OCI-LY7 (cell line): ENCODE measurements at regions not wholly inside any gene's neighbourhood (a gene's known extent, or its start where the extent isn't known, plus 50 kb on each side); places are given as distances from the start of the nearest gene placed in this dataset.

Experiments
- CTCF ChIP-seq: fragments of 200-600 bp; sonication (generic); conservative IDR thresholded peaks from 2 replicates; pipeline ENCODE4 v1.5.1; 2014; ENCODE audit warnings: mild to moderate bottlenecking, antibody characterized with exemption, low read length, moderate library complexity, mixed read lengths
- EZH2phosphoT487 ChIP-seq: fragments of 200-600 bp; sonication (generic); IDR thresholded peaks from 2 replicates; pipeline ENCODE4 v1.6.1; 2018; ENCODE audit warnings: low read depth, borderline replicate concordance, mild to moderate bottlenecking, mixed run types, antibody characterized with exemption, low read length, moderate library complexity, mixed read lengths

GRCh38 chr4:22962295-22962694 is 269.6 kb downstream of the GBA3 start:
- TF ChIP-seq CTCF (peak; percentile 47; the same call in 1 of the 2 replicates), EZH2phosphoT487 (no peak)
